ENCODE measurements at regions not wholly inside any gene's neighbourhood (a gene's known extent, or its start where the extent isn't known, plus 50 kb on each side); places are given as distances from the start of the nearest gene placed in this dataset.

DNA sequence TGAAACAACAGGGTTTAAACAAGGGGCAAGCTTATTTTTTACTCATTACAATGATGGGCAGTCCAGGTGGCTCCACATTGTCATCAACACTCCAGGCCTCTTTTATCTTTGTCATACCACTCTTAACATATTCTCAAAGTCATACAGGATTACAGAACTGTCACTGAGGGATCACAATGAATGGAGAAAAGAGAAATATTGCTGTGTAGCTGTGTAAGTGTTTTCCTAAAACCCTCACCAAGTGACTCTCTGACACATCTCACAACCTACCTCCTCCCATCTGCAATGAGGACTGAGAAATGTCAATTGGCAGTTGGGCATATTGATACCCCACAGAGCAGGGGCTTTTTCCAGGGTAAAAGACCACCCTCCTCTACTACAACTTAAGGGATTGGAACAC lies 562.1 kb downstream of the TBC1D4 start:
- Histone ChIP-seq H2AFZ (ENCODE audit: low read length) (0 out of 2 replicates have a peak overlapping the region, but pooled peaks have one; percentile 29), H2BK120ac (replicated peaks; ENCODE audit: low read depth, low read length) (no peak overlapping the region), H4K91ac (replicated peaks; ENCODE audit: insufficient read length, low read length) (no peak overlapping the region), H2AK5ac (ENCODE audit: low read depth, low read length) (no peak overlapping the region), H4K8ac (ENCODE audit: extremely low read depth, insufficient read depth, low read length) (no peak overlapping the region), H3K79me1 (ENCODE audit: low read depth, low read length) (no peaks in the 10 kb centered on the region), H3K18ac (ENCODE audit: extremely low read depth, low read length) (no peak overlapping the region), H3K23me2 (ENCODE audit: low read depth, low read length) (no peaks in the 10 kb centered on the region), H3K4ac (replicated peaks; ENCODE audit: insufficient read length, low read depth, low read length) (no peak overlapping the region), H3K27me3 (replicated peaks in 1 of 4; ENCODE audit: control insufficient read depth in 3 of 4, extremely low read depth in 1 of 4, insufficient read depth in 3 of 4, low read length in 3 of 4) (no peaks in the 10 kb centered on the region), H3K4me3 (ENCODE audit: extremely low read depth in 1 of 4, insufficient read depth in 2 of 4, low read depth in 3 of 4, low read length in 4 of 4) (no peak overlapping the region), H3K4me2 (ENCODE audit: insufficient read depth in 1 of 2, low read depth in 2 of 2, low read length in 2 of 2) (no peak overlapping the region), H2BK12ac (ENCODE audit: low read depth, low read length) (no peak overlapping the region), H4K5ac (ENCODE audit: insufficient read length, low read depth, low read length) (no peak overlapping the region), H2BK5ac (ENCODE audit: low read depth, low read length) (no peak overlapping the region), H3K23ac (ENCODE audit: insufficient read length) (no peak overlapping the region), H4K20me1 (replicated peaks in 1 of 2; ENCODE audit: control insufficient read depth in 1 of 2, insufficient read depth in 2 of 2, low read length in 2 of 2) (no peaks in the 10 kb centered on the region), H3K4me1 (replicated peaks in 1 of 4; ENCODE audit: control insufficient read depth in 3 of 4, insufficient read depth in 4 of 4, low read length in 3 of 4) (peaks cover 0 to 2% (median 0%) of the 10 kb centered on the region in 4 experiments; a peak in 1 of 7 replicates), H3K9me3 (ENCODE audit: insufficient read depth in 2 of 2, low read depth in 1 of 2, low read length in 1 of 2) (no peaks in the 10 kb centered on the region), H2BK15ac (ENCODE audit: low read length) (no peak overlapping the region), H2BK20ac (ENCODE audit: low read length) (no peak overlapping the region), H3K27ac (ENCODE audit: low read depth, low read length) (no peak overlapping the region), H3K56ac (replicated peaks; ENCODE audit: insufficient read length, low read depth, low read length) (no peak overlapping the region), H3K9ac (replicated peaks in 1 of 4; ENCODE audit: extremely low read depth in 1 of 4, low read depth in 3 of 4, low read length in 3 of 4) (no peak overlapping the region), H3K14ac (ENCODE audit: insufficient read length) (no peak overlapping the region), H3K79me2 (ENCODE audit: control insufficient read depth in 1 of 2, insufficient read depth in 2 of 2, low read length in 2 of 2) (no peaks in the 10 kb centered on the region), H3K36me3 (ENCODE audit: control insufficient read depth in 2 of 4, insufficient read depth in 4 of 4, low read length in 3 of 4) (no peaks in the 10 kb centered on the region)
- DNase-seq (ENCODE audit: low read depth in 1 of 2, low spot score in 2 of 2) = no peak
- ChIA-PET CTCF (ENCODE audit: partially characterized antibody) (interaction anchor here (0.6 to 0.8 kb wide), 2 partner anchors 222 to 602 kb away, joined by 3 read pairs; no protein-coding TSS in a partner anchor), POLR2A (ENCODE audit: partially characterized antibody) (no interaction called here)
- no peak for FAIRE-seq
- TF ChIP-seq BCL11A (IDR thresholded peaks at IDR 0.05; ENCODE audit: low read depth in 2 of 2, low read length in 2 of 2) (no peak), NRF1 (IDR thresholded peaks at IDR 0.05; ENCODE audit: low read depth, low read length) (no peak), SRF (IDR thresholded peaks at IDR 0.05; ENCODE audit: low read depth, low read length) (no peak), SUZ12 (IDR thresholded peaks at IDR 0.05; ENCODE audit: low read length) (no peak), RBBP5 (IDR thresholded peaks at IDR 0.05; ENCODE audit: borderline replicate concordance, low read depth, low read length) (no peak), KDM4A (IDR thresholded peaks at IDR 0.05; ENCODE audit: low read depth, low read length, severe bottlenecking) (no peak), CTBP2 (IDR thresholded peaks at IDR 0.05; ENCODE audit: borderline replicate concordance, insufficient read depth, insufficient read length, low read length) (no peak), EP300 (IDR thresholded peaks at IDR 0.05; ENCODE audit: borderline replicate concordance in 1 of 2, low read depth in 2 of 2, low read length in 2 of 2) (no peak), GABPA (IDR thresholded peaks at IDR 0.05; ENCODE audit: borderline replicate concordance, insufficient read depth, low read length) (no peak), CBX5 (IDR thresholded peaks at IDR 0.05; ENCODE audit: low read depth, low read length) (no peak), PHF8 (conservative IDR thresholded peaks at IDR 0.05; ENCODE audit: low read depth, low read length) (no peak)
